ENCODE measurements at regions not wholly inside any gene's neighbourhood (a gene's known extent, or its start where the extent isn't known, plus 50 kb on each side); places are given as distances from the start of the nearest gene placed in this dataset.

GRCh38 chr12:38969706-38970105, 64.3 kb upstream of the CPNE8 start:
- Histone ChIP-seq H3K27me3 (no peaks in the 10 kb centered on the region), H3K36me3 (no peaks in the 10 kb centered on the region), H3K9me3 (no peaks in the 10 kb centered on the region), H3K4me1 (no peaks in the 10 kb centered on the region), H3K27ac (no peak overlapping the region), H3K4me3 (no peak overlapping the region)
- in situ Hi-C loops (cut with MboI; ENCODE audit: low pct_ligation_motif_present in 1 of 4, low pct_unique_long_range_greater_than_20kb in 1 of 4, low sequenced_read_pairs in 3 of 4) = no loop called here
- WGBS, 2 donors (ENCODE audit: low coverage in 1 of 2) = 88 to 100% methylated on average over 1 to 2 of the region's 2 CpGs
- DNase-seq = no peak
- intact Hi-C loops (cut with DNase I; ENCODE audit: low total_unique reads) = no loop called here
- no peak for TF ChIP-seq POLR2A (IDR thresholded peaks at IDR 0.05)
- TF ChIP-seq EP300 (IDR thresholded peaks at IDR 0.05; ENCODE audit: low read depth) = no peak
- no peak for TF ChIP-seq CTCF (IDR thresholded peaks at IDR 0.05)
- TF ChIP-seq POLR2AphosphoS5 (IDR thresholded peaks at IDR 0.05) = no peak

DNA sequence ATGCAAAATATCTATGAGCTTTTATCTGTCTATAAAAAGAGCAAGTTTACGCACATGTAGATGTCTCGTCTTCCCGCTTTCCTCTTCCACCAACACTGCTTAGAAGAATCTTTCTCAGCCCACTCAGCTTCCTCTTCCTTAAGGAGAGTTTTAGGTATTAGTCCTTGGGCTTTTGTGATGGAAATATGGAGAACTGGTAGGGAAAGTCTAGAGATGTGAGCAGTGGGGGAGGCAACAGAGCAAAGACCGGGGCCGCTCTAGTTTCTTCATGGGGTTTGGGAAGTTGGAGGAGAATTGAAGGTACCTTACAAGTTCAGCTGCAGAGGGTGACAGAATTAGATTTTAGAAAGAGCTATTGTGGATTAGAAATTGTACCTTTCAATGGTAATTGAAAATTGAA, 56.3 kb upstream of the CPNE8 start:
- in situ Hi-C loops (cut with MboI; ENCODE audit: low pct_ligation_motif_present in 1 of 4, low pct_unique_long_range_greater_than_20kb in 1 of 4, low sequenced_read_pairs in 3 of 4) = no loop called here

DNA sequence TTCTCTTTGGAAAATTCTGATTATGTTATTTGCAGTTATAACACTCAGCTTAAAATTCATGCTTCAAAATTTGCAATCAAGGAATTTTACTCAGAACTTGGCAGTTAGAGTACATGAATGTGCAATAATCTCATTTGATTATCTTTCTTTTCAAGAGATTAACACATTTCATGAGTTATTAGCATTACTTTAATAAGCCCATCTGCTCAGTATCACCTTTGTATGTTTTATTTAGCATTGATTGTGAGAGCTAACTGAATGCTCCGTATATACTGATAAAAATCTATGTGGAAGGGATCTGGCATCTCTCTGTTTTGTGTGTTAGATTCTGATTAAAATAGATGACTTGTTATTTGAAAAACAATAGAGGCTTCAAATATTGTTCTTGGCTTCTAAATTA, 55.6 kb upstream of the CPNE8 start:
- Histone ChIP-seq H3K27ac (no peak overlapping the region), H3K36me3 (no peaks in the 10 kb centered on the region), H3K4me3 (no peak overlapping the region), H3K27me3 (no peaks in the 10 kb centered on the region), H3K4me1 (no peaks in the 10 kb centered on the region), H3K9me3 (no peaks in the 10 kb centered on the region)
- TF ChIP-seq POLR2AphosphoS5 (IDR thresholded peaks at IDR 0.05) (no peak), EP300 (IDR thresholded peaks at IDR 0.05; ENCODE audit: low read depth) (no peak), POLR2A (IDR thresholded peaks at IDR 0.05) (no peak), CTCF (IDR thresholded peaks at IDR 0.05) (no peak)
- 61 to 67% methylated on average over 1 of the region's 1 CpG for WGBS, 2 donors (ENCODE audit: low coverage in 1 of 2)
- no peak for DNase-seq
- in situ Hi-C loops (cut with MboI; ENCODE audit: low pct_ligation_motif_present in 1 of 4, low pct_unique_long_range_greater_than_20kb in 1 of 4, low sequenced_read_pairs in 3 of 4) = no loop called here
- intact Hi-C loops (cut with DNase I; ENCODE audit: low total_unique reads) = no loop called here

More for the DNA sequence above, 56.3 kb upstream of the CPNE8 start:
- Histone ChIP-seq H3K4me1 (no peaks in the 10 kb centered on the region), H3K36me3 (no peaks in the 10 kb centered on the region), H3K27ac (no peak overlapping the region), H3K27me3 (no peaks in the 10 kb centered on the region), H3K4me3 (no peak overlapping the region), H3K9me3 (no peaks in the 10 kb centered on the region)
- TF ChIP-seq EP300 (IDR thresholded peaks at IDR 0.05; ENCODE audit: low read depth) (no peak), CTCF (IDR thresholded peaks at IDR 0.05) (no peak), POLR2A (IDR thresholded peaks at IDR 0.05) (no peak), POLR2AphosphoS5 (IDR thresholded peaks at IDR 0.05) (no peak)
- WGBS, 2 donors (ENCODE audit: low coverage in 1 of 2) = 83 to 95% methylated on average over 3 to 5 of the region's 5 CpGs
- intact Hi-C loops (cut with DNase I; ENCODE audit: low total_unique reads) = no loop called here
- DNase-seq = no peak

DNA sequence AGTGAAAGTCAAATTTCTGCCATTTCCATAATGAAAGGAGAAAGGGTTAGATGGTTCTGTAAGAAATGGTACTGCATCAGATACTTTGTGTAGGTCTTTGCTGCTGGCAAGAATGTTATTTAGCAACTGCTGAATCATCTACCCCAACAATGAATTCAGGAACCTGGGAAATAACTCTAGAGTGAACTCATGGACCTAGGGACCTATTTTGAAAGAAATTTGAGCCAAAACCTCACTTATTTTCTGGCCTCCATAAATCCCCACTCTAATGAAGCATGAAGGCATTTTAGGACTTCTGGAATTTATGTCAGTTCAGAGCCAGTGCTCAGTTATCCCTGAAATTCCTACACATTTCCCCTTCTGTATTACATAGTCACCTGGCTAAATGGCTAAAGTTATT, 50.9 kb upstream of the CPNE8 start:
- H3K36me3 ChIP-seq = no peaks in the 10 kb centered on the region
- H3K4me1 ChIP-seq = peaks cover 0 to 11% (median 2%) of the 10 kb centered on the region in 4 donors
- H3K27me3 ChIP-seq = no peaks in the 10 kb centered on the region
- in situ Hi-C loops (cut with MboI; ENCODE audit: low pct_ligation_motif_present in 1 of 4, low pct_unique_long_range_greater_than_20kb in 1 of 4, low sequenced_read_pairs in 3 of 4) = no loop called here
- H3K4me3 ChIP-seq = no peak overlapping the region
- intact Hi-C loops (cut with DNase I; ENCODE audit: low total_unique reads) = no loop called here
- TF ChIP-seq POLR2A (IDR thresholded peaks at IDR 0.05) (no peak), CTCF (IDR thresholded peaks at IDR 0.05) (no peak), EP300 (IDR thresholded peaks at IDR 0.05; ENCODE audit: low read depth) (no peak), POLR2AphosphoS5 (IDR thresholded peaks at IDR 0.05) (no peak)
- no peaks in the 10 kb centered on the region for H3K9me3 ChIP-seq
- no peak overlapping the region for H3K27ac ChIP-seq
- no peak for DNase-seq

Small RNAs in the stretch of these regions (small RNA-seq; reads per million reads assigned to genes)
- 0 reads per million in 4 donors for gene AC084373.1

Measured in transverse colon (tissue), 4 donors.